Gastroesophageal sphincter (tissue), 4 donors: ENCODE measurements at regions not wholly inside any gene's neighbourhood (a gene's known extent, or its start where the extent isn't known, plus 50 kb on each side); places are given as distances from the start of the nearest gene placed in this dataset.

Experiments used
- ATAC-seq: fragments of 150-250 bp; one replicate; pipeline ENCODE4 v1.9.1; 2016; ENCODE audit warnings: mild to moderate bottlenecking, moderate library complexity
- H3K27ac ChIP-seq, 4 donors: fragments of 200-600 bp; sonication (generic) in 3 of 4; 1 replicate in 3 of 4; 2 replicates in 1 of 4; pipeline ENCODE4 v1.5.1; 2016 to 2019
- H3K27me3 ChIP-seq: fragments of 200-600 bp; sonication (generic); one replicate; pipeline ENCODE4 v1.5.1; 2019
- H3K36me3 ChIP-seq, 2 donors: fragments of 200-600 bp; sonication (generic); one replicate each; pipeline ENCODE4 v1.5.1; 2019; ENCODE audit warnings: control low read depth in 1 of 2
- H3K4me1 ChIP-seq, 3 donors: fragments of 200-600 bp; sonication (generic); 1 replicate in 2 of 3; 2 replicates in 1 of 3; pipeline ENCODE4 v1.5.1; 2016 to 2019; ENCODE audit warnings: control low read depth in 2 of 3
- H3K4me3 ChIP-seq, 2 donors: fragments of 200-600 bp; sonication (generic); one replicate each; pipeline ENCODE4 v1.5.1; 2019; ENCODE audit warnings: mild to moderate bottlenecking in 1 of 2, moderate library complexity in 1 of 2
- H3K9me3 ChIP-seq, 3 donors: fragments of 200-600 bp; sonication (generic); one replicate each; pipeline ENCODE4 v1.5.1; 2017 to 2019; ENCODE audit warnings: control low read depth in 2 of 3
- EP300 ChIP-seq: sonication (generic); formaldehyde crosslinking; IDR thresholded peaks from one replicate; pipeline ENCODE4 v1.6.1; 2017; ENCODE audit warnings: antibody characterized with exemption, mild to moderate bottlenecking
- POLR2A ChIP-seq, 2 donors: fragments of 450-650 bp; IDR thresholded peaks; one replicate each; pipeline ENCODE4 v1.6.1; 2017; ENCODE audit warnings: antibody characterized with exemption in 2 of 2, mild to moderate bottlenecking in 2 of 2, moderate library complexity in 1 of 2
- POLR2AphosphoS5 ChIP-seq: sonication (generic); formaldehyde crosslinking; IDR thresholded peaks from one replicate; pipeline ENCODE4 v1.6.1; 2017; ENCODE audit warnings: antibody characterized with exemption
- WGBS, 2 donors: methylation state at CpG; one replicate each; pipeline ENCODE4 v1.1.5; 2018; ENCODE audit warnings: low coverage in 1 of 2; 5-methylcytosine and 5-hydroxymethylcytosine counted together
- TF ChIP-seq, protein P1 (sequence below), 4 experiments: fragments of 200-600 bp in 2 of 4; fragments of 450-650 bp in 2 of 4; sonication (generic) in 1 of 4; IDR thresholded peaks; one replicate each; pipeline ENCODE4 v1.5.1; 2017 to 2019; ENCODE audit warnings: antibody characterized with exemption in 4 of 4, mild to moderate bottlenecking in 2 of 4, moderate library complexity in 2 of 4

DNA sequence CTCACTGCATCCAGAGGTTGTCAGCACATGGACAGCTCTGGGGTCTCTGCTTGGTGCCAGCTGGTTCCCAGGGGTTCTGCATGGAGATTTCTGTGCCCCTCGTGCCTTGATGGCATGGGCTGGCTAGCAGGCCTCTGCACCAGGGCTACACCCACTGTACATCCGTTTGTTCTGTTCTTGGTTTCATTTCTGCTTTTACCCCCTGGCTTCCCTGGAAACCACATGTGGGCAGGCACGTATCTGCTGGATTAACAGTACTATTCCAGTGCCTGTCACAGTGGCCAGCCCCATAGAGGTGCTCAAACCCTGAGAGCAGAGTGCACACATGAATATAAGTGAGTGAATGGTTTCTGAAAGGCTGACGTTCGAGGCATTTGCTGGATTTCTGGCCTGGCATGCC lies 207.2 kb upstream of the GPR26 start:
- no peak for ATAC-seq
- Histone ChIP-seq H3K36me3 (no peaks in the 10 kb centered on the region), H3K4me1 (no peaks in the 10 kb centered on the region), H3K27me3 (peaks cover 14% of the 10 kb centered on the region), H3K9me3 (no peaks in the 10 kb centered on the region), H3K27ac (no peak overlapping the region), H3K4me3 (no peak overlapping the region)
- 75 to 83% methylated on average over 1 to 4 of the region's 5 CpGs for WGBS, 2 donors
- TF ChIP-seq POLR2AphosphoS5: no peak
- no peak for TF ChIP-seq EP300
- TF ChIP-seq, protein P1, sequence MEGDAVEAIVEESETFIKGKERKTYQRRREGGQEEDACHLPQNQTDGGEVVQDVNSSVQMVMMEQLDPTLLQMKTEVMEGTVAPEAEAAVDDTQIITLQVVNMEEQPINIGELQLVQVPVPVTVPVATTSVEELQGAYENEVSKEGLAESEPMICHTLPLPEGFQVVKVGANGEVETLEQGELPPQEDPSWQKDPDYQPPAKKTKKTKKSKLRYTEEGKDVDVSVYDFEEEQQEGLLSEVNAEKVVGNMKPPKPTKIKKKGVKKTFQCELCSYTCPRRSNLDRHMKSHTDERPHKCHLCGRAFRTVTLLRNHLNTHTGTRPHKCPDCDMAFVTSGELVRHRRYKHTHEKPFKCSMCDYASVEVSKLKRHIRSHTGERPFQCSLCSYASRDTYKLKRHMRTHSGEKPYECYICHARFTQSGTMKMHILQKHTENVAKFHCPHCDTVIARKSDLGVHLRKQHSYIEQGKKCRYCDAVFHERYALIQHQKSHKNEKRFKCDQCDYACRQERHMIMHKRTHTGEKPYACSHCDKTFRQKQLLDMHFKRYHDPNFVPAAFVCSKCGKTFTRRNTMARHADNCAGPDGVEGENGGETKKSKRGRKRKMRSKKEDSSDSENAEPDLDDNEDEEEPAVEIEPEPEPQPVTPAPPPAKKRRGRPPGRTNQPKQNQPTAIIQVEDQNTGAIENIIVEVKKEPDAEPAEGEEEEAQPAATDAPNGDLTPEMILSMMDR (IDR thresholded peaks at IDR 0.05): no peak
- TF ChIP-seq POLR2A (IDR thresholded peaks at IDR 0.05): no peak

DNA sequence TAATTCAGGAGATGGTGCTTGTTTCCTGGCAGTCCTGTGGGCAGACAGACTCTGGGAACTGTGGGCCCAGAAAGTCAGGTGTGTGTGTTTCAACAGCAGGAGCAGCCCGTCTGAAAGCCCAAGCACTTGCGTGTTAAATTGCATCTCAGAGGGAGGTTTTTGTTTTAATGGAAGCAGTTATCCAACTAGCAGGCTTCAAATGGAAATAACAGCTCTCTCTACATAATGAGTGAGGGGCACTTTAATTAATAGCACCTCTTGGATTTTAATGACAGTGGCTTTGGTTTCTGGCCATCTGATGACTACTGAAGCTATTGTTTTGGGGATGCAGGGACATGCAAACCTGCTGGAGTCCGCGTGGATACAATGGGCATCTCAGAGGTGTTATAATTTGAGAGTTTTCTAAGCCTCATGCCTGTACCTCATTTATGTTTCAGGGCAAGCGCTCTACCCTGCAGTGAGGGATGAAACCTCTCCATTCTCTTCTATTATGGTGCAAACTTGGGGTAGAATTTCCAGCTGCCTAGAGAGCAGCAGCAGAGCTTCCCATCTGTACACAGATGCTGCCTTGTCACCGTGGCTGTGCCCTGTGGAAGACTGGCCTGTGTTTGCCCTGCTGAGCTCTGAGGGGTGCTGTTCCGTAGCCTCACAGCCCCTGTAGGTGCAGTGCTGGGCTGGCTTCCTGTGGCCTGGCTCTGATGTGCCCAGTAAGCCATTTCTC lies 206.6 kb upstream of the GPR26 start:
- Histone ChIP-seq H3K9me3 (no peaks in the 10 kb centered on the region), H3K27ac (no peak overlapping the region), H3K36me3 (no peaks in the 10 kb centered on the region), H3K4me1 (no peaks in the 10 kb centered on the region), H3K27me3 (peaks cover 14% of the 10 kb centered on the region), H3K4me3 (no peak overlapping the region)
- no peak for ATAC-seq
- TF ChIP-seq EP300 (no peak), POLR2AphosphoS5 (no peak), POLR2A (IDR thresholded peaks at IDR 0.05) (no peak)
- TF ChIP-seq, protein P1 (IDR thresholded peaks at IDR 0.05): no peak
- 50 to 76% methylated on average over 4 of the region's 7 CpGs for WGBS, 2 donors

DNA sequence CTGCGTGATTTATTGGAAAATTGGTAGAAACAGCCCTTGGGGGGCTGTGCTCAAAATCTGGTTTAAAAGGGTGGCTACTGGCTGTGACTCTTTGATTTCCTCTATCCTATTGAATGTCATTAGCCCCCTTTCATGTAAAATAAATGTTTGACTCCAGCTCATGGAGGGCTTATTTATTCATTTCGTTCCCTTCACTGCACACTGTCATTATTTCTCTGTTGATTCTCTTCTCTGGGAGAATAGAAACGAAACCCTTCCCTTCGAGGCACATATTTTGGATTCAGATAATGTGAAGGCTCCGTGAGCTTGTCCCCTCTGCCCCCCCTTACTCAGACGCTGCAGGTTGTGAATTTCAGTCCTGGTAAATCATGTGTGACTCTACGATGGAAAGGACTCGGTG lies 203.9 kb upstream of the GPR26 start:
- no peak overlapping the region for H3K27ac ChIP-seq
- no peak overlapping the region for H3K4me3 ChIP-seq
- ATAC-seq: no peak
- no peaks in the 10 kb centered on the region for H3K4me1 ChIP-seq
- no peaks in the 10 kb centered on the region for H3K36me3 ChIP-seq
- TF ChIP-seq EP300 (no peak), POLR2A (IDR thresholded peaks at IDR 0.05) (no peak), POLR2AphosphoS5 (no peak)
- TF ChIP-seq, protein P1 (IDR thresholded peaks at IDR 0.05): no peak
- no peaks in the 10 kb centered on the region for H3K9me3 ChIP-seq
- WGBS, 2 donors: 59 to 72% methylated on average over 7 to 8 of the region's 8 CpGs
- peaks cover 14% of the 10 kb centered on the region for H3K27me3 ChIP-seq

DNA sequence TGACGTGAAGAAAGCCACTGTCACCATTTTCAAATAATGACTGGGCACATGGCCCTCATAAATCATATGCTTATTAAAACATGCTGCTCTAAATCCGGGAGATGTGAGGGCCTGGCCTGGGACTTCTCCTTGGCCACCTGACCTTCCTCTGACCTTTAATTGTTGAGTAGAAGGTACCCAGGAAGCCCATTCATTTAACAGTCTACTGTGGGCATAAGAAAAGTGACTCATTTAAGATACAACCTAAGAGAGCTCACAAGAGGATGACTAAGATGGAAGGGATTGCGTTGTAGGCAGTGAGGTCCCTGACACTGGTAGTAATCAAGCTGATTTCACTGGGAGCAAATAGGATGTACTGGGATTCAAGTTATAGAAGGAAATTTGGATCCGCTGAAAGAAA lies 203.4 kb upstream of the GPR26 start:
- peaks cover 17% of the 10 kb centered on the region for H3K27me3 ChIP-seq
- no peaks in the 10 kb centered on the region for H3K9me3 ChIP-seq
- ATAC-seq: no peak
- H3K4me3 ChIP-seq: no peak overlapping the region
- WGBS, 2 donors: 73 to 84% methylated on average over 4 of the region's 4 CpGs
- no peaks in the 10 kb centered on the region for H3K36me3 ChIP-seq
- TF ChIP-seq POLR2AphosphoS5 (no peak), POLR2A (IDR thresholded peaks at IDR 0.05) (no peak), EP300 (no peak)
- TF ChIP-seq, protein P1 (IDR thresholded peaks at IDR 0.05): no peak
- H3K4me1 ChIP-seq: no peaks in the 10 kb centered on the region
- H3K27ac ChIP-seq: no peak overlapping the region

DNA sequence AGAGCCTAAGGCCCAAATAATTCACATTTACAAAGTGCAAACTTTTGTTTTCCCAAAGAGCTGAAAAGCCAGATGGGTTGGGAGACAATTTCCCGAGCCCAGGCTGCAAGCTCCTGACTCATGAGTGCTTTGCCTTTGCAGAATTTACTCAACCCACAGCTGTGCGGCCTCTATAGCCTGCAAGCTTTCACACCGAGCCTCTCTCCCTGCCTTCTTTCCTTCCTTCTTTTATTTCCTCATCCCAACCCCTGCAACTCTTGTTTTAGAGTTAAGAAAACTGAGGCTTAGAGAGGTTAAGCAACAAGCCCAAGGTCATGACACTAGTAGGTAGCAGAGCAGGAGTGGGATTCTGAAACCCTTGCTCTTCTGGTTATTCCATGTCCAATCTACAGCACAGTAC lies 203.0 kb upstream of the GPR26 start:
- ATAC-seq: no peak
- no peaks in the 10 kb centered on the region for H3K9me3 ChIP-seq
- no peak overlapping the region for H3K27ac ChIP-seq
- H3K4me1 ChIP-seq: no peaks in the 10 kb centered on the region
- peaks cover 17% of the 10 kb centered on the region for H3K27me3 ChIP-seq
- TF ChIP-seq, protein P1 (IDR thresholded peaks at IDR 0.05): no peak
- no peak for TF ChIP-seq POLR2AphosphoS5
- no peak for TF ChIP-seq POLR2A (IDR thresholded peaks at IDR 0.05)
- no peak for TF ChIP-seq EP300
- no peaks in the 10 kb centered on the region for H3K36me3 ChIP-seq
- no peak overlapping the region for H3K4me3 ChIP-seq
- WGBS, 2 donors: 45 to 56% methylated on average over 1 to 3 of the region's 3 CpGs
